GM20431 (cell line): ENCODE measurements at regions not wholly inside any gene's neighbourhood (a gene's known extent, or its start where the extent isn't known, plus 50 kb on each side); places are given as distances from the start of the nearest gene placed in this dataset.

Source experiments
- in situ Hi-C: fragments of 300-500 bp; cut with MseI, MboI; formaldehyde crosslinking; loops from one replicate; pipeline ENCODE4 v1.15.0; 2020; ENCODE audit warnings: low sequenced_read_pairs; ENCODE audit not compliant: unreplicated experiment

GRCh38 chr20:50272030-50272723 lies 81.5 kb downstream of the CEBPB start:
- in situ Hi-C loops = no loop called here

GRCh38 chr20:50272724-50273446 lies 82.3 kb downstream of the CEBPB start:
- in situ Hi-C loops = no loop called here

- in situ Hi-C loops = no loop called here
These were observed 83.2 kb downstream of the CEBPB start for GRCh38 chr20:50273601-50274491.

GRCh38 chr20:50274570-50275430 lies 84.2 kb downstream of the CEBPB start:
- in situ Hi-C loops = no loop called here

GRCh38 chr20:50276119-50277063 lies 85.8 kb downstream of the CEBPB start:
- in situ Hi-C loops = no loop called here

GRCh38 chr20:50277064-50277415 lies 86.4 kb downstream of the CEBPB start:
- in situ Hi-C loops = no loop called here

GRCh38 chr20:50277460-50278376 lies 87.1 kb downstream of the CEBPB start:
- in situ Hi-C loops = no loop called here

- in situ Hi-C loops = no loop called here
These were observed 87.7 kb downstream of the CEBPB start for GRCh38 chr20:50278377-50278683.

GRCh38 chr20:50278684-50279531 lies 88.3 kb downstream of the CEBPB start:
- in situ Hi-C loops = no loop called here

- in situ Hi-C loops = no loop called here
These were observed 89.6 kb downstream of the CEBPB start for GRCh38 chr20:50279988-50280850.

- in situ Hi-C loops = no loop called here
These were observed 90.4 kb downstream of the CEBPB start for GRCh38 chr20:50280851-50281655.

- in situ Hi-C loops = no loop called here
These were observed 91.4 kb downstream of the CEBPB start for GRCh38 chr20:50281831-50282591.

GRCh38 chr20:50282592-50283241 lies 92.1 kb downstream of the CEBPB start:
- in situ Hi-C loops = no loop called here

- in situ Hi-C loops = no loop called here
These were observed 92.7 kb downstream of the CEBPB start for GRCh38 chr20:50283370-50283769.
